NCI-H2107 treated with DMSO at 0.1 percent for 48 hours (cell line): ENCODE measurements at regions not wholly inside any gene's neighbourhood (a gene's known extent, or its start where the extent isn't known, plus 50 kb on each side); places are given as distances from the start of the nearest gene placed in this dataset.
A peak's percentile ranks its signal among the peaks of the same experiment; 100 is the strongest.

Experiments
- DNase-seq: peaks from one replicate; lab custom pipeline; 2025; ENCODE audit not compliant: unreplicated experiment; lab: John Stamatoyannopoulos, UW

- DNase-seq: no peak
These were observed 201.9 kb upstream of the UBASH3B start for GRCh38 chr11:122453586-122453985.

DNA sequence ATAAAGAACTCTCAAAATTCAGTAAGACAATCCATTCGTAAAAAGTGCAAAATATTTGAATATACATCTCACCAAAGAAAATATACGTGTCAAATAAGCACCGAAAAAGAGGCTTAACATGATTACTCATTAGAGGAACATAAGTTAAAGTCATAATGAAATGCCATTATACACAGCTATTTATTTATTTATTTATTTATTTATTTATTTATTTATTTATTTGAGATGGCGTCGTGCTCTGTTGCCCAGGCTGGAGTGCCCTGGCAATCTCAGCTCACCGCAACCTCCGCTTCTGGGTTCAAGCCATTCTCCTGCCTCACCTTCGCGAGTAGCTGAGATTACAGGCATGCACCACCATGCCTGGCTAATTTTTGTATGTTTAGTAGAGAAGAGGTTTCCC lies 203.6 kb upstream of the UBASH3B start:
- DNase-seq: no peak

DNA sequence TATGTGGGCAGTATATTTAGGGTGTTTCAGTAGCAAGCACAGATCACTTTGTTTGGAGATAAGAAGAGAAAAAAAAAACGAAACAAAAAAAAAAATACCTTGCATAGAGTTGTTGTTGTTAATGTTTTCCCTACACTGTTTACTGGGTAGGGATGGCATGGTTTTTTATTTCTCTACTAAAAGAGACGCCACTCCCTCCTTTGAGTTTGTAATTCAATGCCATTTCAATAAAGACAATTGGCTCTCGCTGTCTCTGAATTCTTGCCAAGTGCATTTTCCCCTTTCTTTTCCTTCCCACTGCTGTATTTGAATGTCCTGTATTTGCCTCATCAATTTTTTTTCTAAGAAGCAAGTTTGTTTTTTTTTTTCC lies 213.9 kb upstream of the UBASH3B start:
- DNase-seq: peak; percentile 31

GRCh38 chr11:122440811-122441665 lies 214.5 kb upstream of the UBASH3B start:
- DNase-seq: no peak

- no peak for DNase-seq
These were observed 215.4 kb upstream of the UBASH3B start for GRCh38 chr11:122439866-122440810.

DNA sequence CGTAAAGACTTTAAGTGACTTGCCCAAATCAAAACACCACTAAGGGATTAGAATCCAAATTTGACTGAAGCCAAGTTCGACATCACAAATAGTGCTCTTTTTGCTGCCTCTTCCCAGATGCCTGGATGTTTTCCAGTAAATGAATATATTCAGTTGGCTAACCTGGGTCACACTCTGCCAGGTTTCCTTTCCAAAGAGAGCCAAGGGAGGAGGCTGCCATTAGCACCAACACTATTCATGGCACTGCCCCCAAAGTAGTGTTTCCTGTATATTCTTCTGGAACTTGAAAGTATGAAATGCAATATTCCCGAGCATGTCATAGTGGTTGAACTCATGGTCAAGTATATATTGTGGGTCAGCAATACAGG lies 219.3 kb upstream of the UBASH3B start:
- no peak for DNase-seq

- no peak for DNase-seq
These were observed 219.9 kb upstream of the UBASH3B start for GRCh38 chr11:122435540-122436187.

- DNase-seq: no peak
These were observed 220.7 kb upstream of the UBASH3B start for GRCh38 chr11:122434786-122435185.

DNA sequence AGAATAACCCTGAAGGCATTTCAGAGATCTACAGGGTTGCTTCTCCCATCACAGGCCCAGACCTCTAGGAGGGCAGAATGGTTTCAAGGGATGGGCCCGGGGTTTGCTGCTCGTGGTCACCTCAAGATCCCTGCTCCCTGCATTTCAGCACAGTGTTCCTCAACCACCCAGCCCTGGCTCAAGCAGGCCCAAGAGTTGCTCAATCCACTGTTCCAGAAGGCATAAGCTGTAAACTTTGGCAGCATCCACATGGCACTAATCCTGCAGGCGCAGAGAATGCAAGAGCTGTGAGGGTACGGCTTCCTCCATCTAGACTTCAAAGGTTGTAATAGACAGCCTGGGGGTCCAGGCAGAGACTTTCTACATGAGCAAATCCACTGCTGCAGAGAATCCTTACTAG lies 225.0 kb upstream of the UBASH3B start:
- DNase-seq: no peak

GRCh38 chr11:122426073-122426472 lies 229.4 kb upstream of the UBASH3B start:
- DNase-seq: no peak

GRCh38 chr11:122424636-122425035 lies 230.9 kb upstream of the UBASH3B start:
- no peak for DNase-seq

DNA sequence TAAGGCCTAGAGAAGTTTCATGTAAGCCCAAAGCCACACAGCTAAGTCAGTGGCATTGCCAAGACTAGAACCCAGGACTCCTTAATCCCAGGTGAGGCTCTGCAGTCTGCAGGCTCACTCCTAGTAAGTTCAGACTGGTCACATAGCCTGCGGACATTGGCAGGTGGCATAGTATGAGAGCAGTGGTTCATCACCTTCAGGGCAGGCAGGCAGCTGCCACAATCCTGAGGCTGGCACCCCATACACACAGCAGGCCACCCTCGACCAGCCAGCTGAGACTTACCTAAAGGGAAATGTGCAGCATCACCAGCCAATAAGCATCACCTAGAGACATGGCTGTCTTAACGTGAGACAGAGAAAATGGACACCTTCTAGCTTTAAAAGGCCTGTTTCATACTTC lies 231.6 kb upstream of the UBASH3B start:
- no peak for DNase-seq

DNA sequence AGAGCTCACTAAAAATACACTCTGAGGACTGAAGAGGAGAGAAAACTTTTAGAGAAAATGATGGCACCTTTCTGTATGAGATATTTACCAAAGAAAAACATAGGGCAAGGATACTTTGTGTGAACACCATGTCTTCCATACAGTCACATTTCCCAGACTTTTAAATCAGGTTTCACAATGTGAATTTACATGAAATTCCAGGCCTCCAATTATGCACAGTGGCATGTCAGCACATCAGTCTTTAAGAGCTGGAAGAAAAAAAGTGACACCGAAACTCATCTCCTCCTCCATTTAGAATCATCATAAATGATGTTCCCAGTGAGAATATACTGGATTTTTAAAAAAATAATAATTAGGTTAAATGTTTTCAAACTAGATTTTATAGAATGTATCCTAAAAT lies 232.2 kb upstream of the UBASH3B start:
- no peak for DNase-seq

GRCh38 chr11:122422682-122423081 lies 232.8 kb upstream of the UBASH3B start:
- no peak for DNase-seq

- no peak for DNase-seq
These were observed 233.8 kb upstream of the UBASH3B start for GRCh38 chr11:122421702-122422101.

DNA sequence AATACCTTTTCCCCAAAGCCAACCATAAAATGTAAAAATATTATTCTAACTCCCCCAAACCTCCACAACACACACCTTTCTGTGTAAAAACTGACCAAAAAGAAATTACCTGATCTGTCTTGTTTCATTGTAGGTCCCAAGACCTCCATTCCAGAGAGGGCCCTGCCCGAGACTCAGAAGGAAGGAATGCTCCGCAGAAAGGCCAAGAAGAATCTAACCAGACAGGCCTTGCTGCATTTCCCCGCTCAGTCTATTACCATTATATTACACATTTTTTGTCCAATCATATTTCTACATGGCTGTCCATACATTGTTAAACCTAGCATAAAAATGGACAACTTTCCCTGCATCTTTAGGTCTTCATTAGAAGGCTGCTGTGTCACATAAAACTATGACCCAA lies 237.5 kb upstream of the UBASH3B start:
- no peak for DNase-seq

GRCh38 chr11:122414406-122415018 lies 241.0 kb upstream of the UBASH3B start:
- no peak for DNase-seq

GRCh38 chr11:122413677-122414076 lies 241.8 kb upstream of the UBASH3B start:
- DNase-seq: no peak

DNA sequence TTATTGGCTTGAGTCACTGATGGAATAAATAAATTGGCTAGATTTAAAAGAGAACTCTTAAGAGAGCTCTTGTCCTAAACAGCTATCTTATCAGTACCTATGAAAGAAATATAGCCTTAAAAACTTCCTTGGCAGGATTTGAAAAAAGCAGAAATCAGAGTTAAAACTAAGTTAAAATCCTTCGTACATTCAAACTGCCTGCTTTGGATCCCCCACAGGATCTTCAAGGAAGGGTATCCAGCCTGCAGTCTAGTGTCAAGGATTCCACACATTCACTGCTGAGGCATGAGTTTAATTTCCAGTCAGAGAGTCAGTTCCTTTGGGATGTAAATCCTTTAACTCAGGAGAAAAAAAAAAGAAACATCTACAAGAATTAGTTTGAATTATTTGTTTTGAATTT lies 242.9 kb upstream of the UBASH3B start:
- no peak for DNase-seq

DNA sequence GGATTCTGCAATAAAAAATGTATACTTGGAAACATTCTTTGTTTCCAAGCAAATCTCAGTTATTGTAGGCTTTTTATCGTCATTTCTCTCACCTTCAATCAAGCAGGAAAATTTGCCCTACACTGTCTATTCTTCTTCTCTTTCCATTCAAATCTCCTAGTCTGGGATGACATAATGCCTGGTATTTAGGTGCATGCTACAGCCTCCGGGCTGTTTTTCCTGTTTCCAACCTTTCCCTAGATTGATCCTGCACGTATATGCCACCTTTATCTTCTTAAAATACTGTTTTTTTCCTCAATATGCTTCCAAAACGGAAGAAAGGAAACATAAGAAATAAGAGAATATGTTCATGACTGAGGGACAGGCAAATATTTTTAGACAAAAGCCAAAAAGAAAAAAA lies 249.1 kb upstream of the UBASH3B start:
- DNase-seq: no peak
